ENCODE measurements at regions not wholly inside any gene's neighbourhood (a gene's known extent, or its start where the extent isn't known, plus 50 kb on each side); places are given as distances from the start of the nearest gene placed in this dataset.

DNA sequence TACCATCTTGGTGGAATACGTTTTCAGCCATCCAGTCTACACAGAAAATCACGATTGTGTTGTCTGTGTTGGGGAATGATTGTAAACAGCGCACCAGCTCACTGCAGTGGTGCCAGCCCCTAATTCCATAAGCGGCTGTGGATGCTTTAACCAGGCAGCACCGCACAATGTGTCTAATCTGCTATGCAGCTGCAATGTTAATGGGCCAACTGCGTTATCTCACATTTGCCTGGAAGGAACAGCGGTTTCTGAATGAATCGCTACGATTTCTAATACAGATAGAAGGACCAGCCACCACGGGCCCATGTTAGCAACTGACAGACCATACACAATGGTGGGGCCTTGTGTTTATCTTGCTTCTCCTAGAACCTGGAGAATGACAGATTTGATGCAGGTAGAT is 384.5 kb upstream of the KIRREL3 start:
- Histone ChIP-seq H3K4me1 (no peaks in the 10 kb centered on the region), H3K27ac (no peak overlapping the region), H3K9me3 (no peaks in the 10 kb centered on the region), H3K36me3 (no peaks in the 10 kb centered on the region), H3K27me3 (no peaks in the 10 kb centered on the region), H3K4me3 (no peak overlapping the region)
- no peak for DNase-seq
- intact Hi-C loops (cut with DNase I; ENCODE audit: low total_unique reads), result no loop called here
- TF ChIP-seq, protein P1, sequence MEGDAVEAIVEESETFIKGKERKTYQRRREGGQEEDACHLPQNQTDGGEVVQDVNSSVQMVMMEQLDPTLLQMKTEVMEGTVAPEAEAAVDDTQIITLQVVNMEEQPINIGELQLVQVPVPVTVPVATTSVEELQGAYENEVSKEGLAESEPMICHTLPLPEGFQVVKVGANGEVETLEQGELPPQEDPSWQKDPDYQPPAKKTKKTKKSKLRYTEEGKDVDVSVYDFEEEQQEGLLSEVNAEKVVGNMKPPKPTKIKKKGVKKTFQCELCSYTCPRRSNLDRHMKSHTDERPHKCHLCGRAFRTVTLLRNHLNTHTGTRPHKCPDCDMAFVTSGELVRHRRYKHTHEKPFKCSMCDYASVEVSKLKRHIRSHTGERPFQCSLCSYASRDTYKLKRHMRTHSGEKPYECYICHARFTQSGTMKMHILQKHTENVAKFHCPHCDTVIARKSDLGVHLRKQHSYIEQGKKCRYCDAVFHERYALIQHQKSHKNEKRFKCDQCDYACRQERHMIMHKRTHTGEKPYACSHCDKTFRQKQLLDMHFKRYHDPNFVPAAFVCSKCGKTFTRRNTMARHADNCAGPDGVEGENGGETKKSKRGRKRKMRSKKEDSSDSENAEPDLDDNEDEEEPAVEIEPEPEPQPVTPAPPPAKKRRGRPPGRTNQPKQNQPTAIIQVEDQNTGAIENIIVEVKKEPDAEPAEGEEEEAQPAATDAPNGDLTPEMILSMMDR (IDR thresholded peaks at IDR 0.05), result no peak

DNA sequence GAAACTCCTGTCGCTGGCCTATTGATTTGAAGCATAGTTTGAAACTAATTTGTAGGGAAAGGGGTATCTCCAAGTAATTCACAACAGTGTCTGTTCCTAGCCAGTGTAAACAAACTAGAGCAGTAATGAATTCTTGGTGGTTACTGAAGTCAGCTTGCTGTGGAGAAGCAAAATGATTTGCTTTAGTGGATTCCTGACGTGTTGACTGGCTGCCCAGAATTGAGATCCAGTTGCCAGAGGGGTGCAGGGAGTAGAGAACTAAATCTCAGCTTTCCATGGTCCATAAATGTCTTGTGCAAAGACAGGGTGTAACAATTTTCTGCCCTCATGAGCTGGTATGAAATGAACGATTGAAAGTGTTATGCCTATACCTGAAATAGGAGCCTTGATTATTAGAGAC is 382.5 kb upstream of the KIRREL3 start:
- Histone ChIP-seq H3K4me1 (no peaks in the 10 kb centered on the region), H3K27me3 (no peaks in the 10 kb centered on the region), H3K9me3 (no peaks in the 10 kb centered on the region), H3K27ac (no peak overlapping the region), H3K36me3 (no peaks in the 10 kb centered on the region), H3K4me3 (no peak overlapping the region)
- TF ChIP-seq, protein P1 (IDR thresholded peaks at IDR 0.05), result no peak
- intact Hi-C loops (cut with DNase I; ENCODE audit: low total_unique reads), result no loop called here
- no peak for DNase-seq

DNA sequence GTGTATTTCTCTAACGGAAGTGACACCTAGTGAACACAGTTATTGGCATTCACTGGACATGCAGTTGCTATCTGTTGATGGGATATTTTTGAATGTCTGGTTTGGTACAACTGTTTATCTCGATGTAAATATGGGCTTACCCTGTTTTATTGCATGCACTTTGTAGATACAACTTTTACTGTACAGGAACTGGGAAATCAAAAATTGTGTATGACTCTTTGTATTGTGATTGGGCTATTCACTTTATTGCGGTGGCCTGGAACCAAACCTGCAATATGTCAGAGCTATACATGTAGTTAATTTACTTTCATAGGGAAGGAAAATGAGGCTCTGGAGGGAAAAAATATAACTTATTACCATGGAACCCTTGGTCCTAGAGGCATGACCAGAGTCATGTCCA is 380.7 kb upstream of the KIRREL3 start:
- no peaks in the 10 kb centered on the region for H3K4me1 ChIP-seq
- DNase-seq, result no peak
- no peak overlapping the region for H3K27ac ChIP-seq
- no peak overlapping the region for H3K4me3 ChIP-seq
- no peaks in the 10 kb centered on the region for H3K9me3 ChIP-seq
- intact Hi-C loops (cut with DNase I; ENCODE audit: low total_unique reads), result no loop called here
- H3K27me3 ChIP-seq, result no peaks in the 10 kb centered on the region
- H3K36me3 ChIP-seq, result no peaks in the 10 kb centered on the region
- TF ChIP-seq, protein P1 (IDR thresholded peaks at IDR 0.05), result no peak

DNA sequence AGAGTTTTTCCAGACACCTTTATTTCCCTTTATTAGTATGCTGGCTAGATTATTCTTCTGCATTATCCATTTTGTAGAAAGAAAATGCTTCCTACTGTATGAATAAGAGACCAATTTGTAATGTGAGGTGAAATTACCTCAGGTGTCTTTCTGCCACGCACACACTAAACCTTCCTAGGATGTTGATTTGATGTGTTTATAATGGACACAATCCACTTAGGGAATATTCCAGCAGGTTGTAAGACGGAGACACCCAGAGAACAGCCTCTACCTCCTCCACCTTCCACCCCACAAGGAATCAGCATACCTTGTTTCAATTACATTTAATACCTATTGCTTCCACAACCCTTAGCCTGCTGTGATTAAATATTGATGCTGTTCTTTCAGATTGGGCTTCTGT is 379.1 kb upstream of the KIRREL3 start:
- no peak for DNase-seq
- intact Hi-C loops (cut with DNase I; ENCODE audit: low total_unique reads), result no loop called here
- Histone ChIP-seq H3K27me3 (no peaks in the 10 kb centered on the region), H3K27ac (no peak overlapping the region), H3K4me3 (no peak overlapping the region), H3K4me1 (no peaks in the 10 kb centered on the region), H3K36me3 (no peaks in the 10 kb centered on the region), H3K9me3 (no peaks in the 10 kb centered on the region)
- TF ChIP-seq, protein P1 (IDR thresholded peaks at IDR 0.05), result no peak

DNA sequence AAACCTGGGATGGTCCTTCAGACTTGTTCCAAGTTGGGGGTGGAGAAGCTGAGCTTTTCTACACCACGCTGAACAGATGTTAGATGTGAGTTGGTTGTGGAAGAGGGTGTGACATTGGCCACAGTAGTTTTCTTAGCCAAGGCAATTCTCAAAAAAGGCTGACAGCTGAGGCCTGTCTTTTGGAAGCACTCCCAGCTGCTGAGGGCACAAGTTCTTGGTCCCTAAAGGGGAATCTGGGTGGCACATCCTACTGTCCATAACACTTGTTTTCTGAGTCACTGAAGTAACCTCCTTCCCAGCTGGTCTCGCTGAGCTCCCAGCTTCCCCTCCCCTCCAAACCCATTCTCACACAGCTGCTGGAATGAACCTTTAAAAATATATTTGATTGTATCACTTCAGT is 375.7 kb upstream of the KIRREL3 start:
- Histone ChIP-seq H3K27ac (no peak overlapping the region), H3K9me3 (no peaks in the 10 kb centered on the region), H3K36me3 (no peaks in the 10 kb centered on the region), H3K4me1 (no peaks in the 10 kb centered on the region), H3K27me3 (no peaks in the 10 kb centered on the region), H3K4me3 (no peak overlapping the region)
- intact Hi-C loops (cut with DNase I; ENCODE audit: low total_unique reads), result no loop called here
- TF ChIP-seq, protein P1 (IDR thresholded peaks at IDR 0.05), result no peak
- no peak for DNase-seq

DNA sequence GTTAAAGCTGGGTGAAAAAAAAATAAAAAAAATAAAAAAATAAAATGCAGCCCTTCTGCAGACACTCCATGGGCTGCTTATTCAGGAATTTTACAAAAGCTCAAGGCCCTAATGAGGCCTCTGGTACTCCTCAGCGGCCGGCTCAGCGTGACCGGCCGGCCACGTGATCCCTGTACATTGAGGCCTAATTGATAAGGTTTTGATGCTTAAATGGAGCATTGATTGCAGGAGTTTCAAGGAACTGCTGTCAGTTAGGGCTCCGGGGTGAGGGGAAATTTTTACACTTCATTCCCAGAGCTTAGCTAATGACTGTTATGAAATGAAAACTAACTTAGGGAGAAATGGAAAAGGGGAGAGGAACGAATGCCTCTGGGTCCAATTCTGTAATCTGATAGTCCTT is 368.8 kb upstream of the KIRREL3 start:
- intact Hi-C loops (cut with DNase I; ENCODE audit: low total_unique reads), result no loop called here
- Histone ChIP-seq H3K4me1 (no peaks in the 10 kb centered on the region), H3K36me3 (no peaks in the 10 kb centered on the region), H3K27ac (no peak overlapping the region), H3K9me3 (no peaks in the 10 kb centered on the region), H3K4me3 (no peak overlapping the region), H3K27me3 (no peaks in the 10 kb centered on the region)
- TF ChIP-seq, protein P1 (IDR thresholded peaks at IDR 0.05), result no peak
- DNase-seq, result no peak

Data from tibial artery (tissue), 4 donors.